ENCODE measurements at regions not wholly inside any gene's neighbourhood (a gene's known extent, or its start where the extent isn't known, plus 50 kb on each side); places are given as distances from the start of the nearest gene placed in this dataset.

GRCh38 chr15:79522656-79523055 is 90.5 kb downstream of the MINAR1 start:
- DNase-seq, result no peak
- Histone ChIP-seq H3K27me3 (no peaks in the 10 kb centered on the region), H3K36me3 (no peaks in the 10 kb centered on the region), H3K9me3 (replicated peaks) (no peaks in the 10 kb centered on the region), H3K27ac (peak overlapping the region; percentile 33; the same call in 1 of the 2 replicates), H3K4me3 (no peak overlapping the region), H3K4me1 (peaks cover 16% of the 10 kb centered on the region; the same call in 1 of the 2 replicates)

GRCh38 chr15:79523266-79523665 is 91.1 kb downstream of the MINAR1 start:
- H3K27me3 ChIP-seq, result no peaks in the 10 kb centered on the region
- no peaks in the 10 kb centered on the region for H3K36me3 ChIP-seq
- no peak overlapping the region for H3K4me3 ChIP-seq
- DNase-seq, result peak; percentile 46 to 47
- H3K4me1 ChIP-seq, result peaks cover 16% of the 10 kb centered on the region; the same call in 1 of the 2 replicates
- H3K27ac ChIP-seq, result peak overlapping the region; percentile 33; the same call in 1 of the 2 replicates
- H3K9me3 ChIP-seq (replicated peaks), result no peaks in the 10 kb centered on the region

- Histone ChIP-seq H3K27me3 (no peaks in the 10 kb centered on the region), H3K9me3 (replicated peaks) (no peaks in the 10 kb centered on the region), H3K27ac (no peak overlapping the region), H3K4me3 (no peak overlapping the region), H3K36me3 (no peaks in the 10 kb centered on the region), H3K4me1 (peaks cover 16% of the 10 kb centered on the region; the same call in 1 of the 2 replicates)
- no peak for DNase-seq
Measured at GRCh38 chr15:79524531-79524930, 92.4 kb downstream of the MINAR1 start.

- Histone ChIP-seq H3K27me3 (no peaks in the 10 kb centered on the region), H3K9me3 (replicated peaks) (no peaks in the 10 kb centered on the region), H3K4me1 (peaks cover 16% of the 10 kb centered on the region; the same call in 1 of the 2 replicates), H3K27ac (peak overlapping the region; percentile 43; the same call in 1 of the 2 replicates), H3K4me3 (no peak overlapping the region), H3K36me3 (no peaks in the 10 kb centered on the region)
- DNase-seq, result no peak
Measured at GRCh38 chr15:79526376-79526775, 94.2 kb downstream of the MINAR1 start.

- H3K36me3 ChIP-seq, result no peaks in the 10 kb centered on the region
- H3K27me3 ChIP-seq, result no peaks in the 10 kb centered on the region
- H3K9me3 ChIP-seq (replicated peaks), result no peaks in the 10 kb centered on the region
- H3K4me1 ChIP-seq, result peaks cover 14% of the 10 kb centered on the region; the same call in 1 of the 2 replicates
- no peak overlapping the region for H3K4me3 ChIP-seq
- DNase-seq, result no peak
- no peak overlapping the region for H3K27ac ChIP-seq
Measured at GRCh38 chr15:79527821-79528220, 95.7 kb downstream of the MINAR1 start.

- no peak overlapping the region for H3K4me3 ChIP-seq
- no peak for DNase-seq
- H3K27ac ChIP-seq, result no peak overlapping the region
- peaks cover 6% of the 10 kb centered on the region; the same call in 1 of the 2 replicates for H3K4me1 ChIP-seq
- H3K9me3 ChIP-seq (replicated peaks), result no peaks in the 10 kb centered on the region
- H3K27me3 ChIP-seq, result no peaks in the 10 kb centered on the region
- H3K36me3 ChIP-seq, result no peaks in the 10 kb centered on the region
Measured at GRCh38 chr15:79529157-79529785, 97.1 kb downstream of the MINAR1 start.

- Histone ChIP-seq H3K4me1 (no peaks in the 10 kb centered on the region), H3K4me3 (no peak overlapping the region), H3K36me3 (no peaks in the 10 kb centered on the region), H3K9me3 (replicated peaks) (no peaks in the 10 kb centered on the region), H3K27me3 (no peaks in the 10 kb centered on the region), H3K27ac (no peak overlapping the region)
- no peak for DNase-seq
Measured at GRCh38 chr15:79535536-79535935, 103.4 kb downstream of the MINAR1 start.

- H3K4me3 ChIP-seq, result no peak overlapping the region
- H3K36me3 ChIP-seq, result no peaks in the 10 kb centered on the region
- no peak for DNase-seq
- H3K27ac ChIP-seq, result no peak overlapping the region
- H3K4me1 ChIP-seq, result no peaks in the 10 kb centered on the region
- no peaks in the 10 kb centered on the region for H3K9me3 ChIP-seq (replicated peaks)
- H3K27me3 ChIP-seq, result no peaks in the 10 kb centered on the region
Measured at GRCh38 chr15:79538527-79538926, 106.4 kb downstream of the MINAR1 start.

GRCh38 chr15:79539401-79539800 is 107.3 kb downstream of the MINAR1 start:
- no peak overlapping the region for H3K4me3 ChIP-seq
- DNase-seq, result no peak
- H3K36me3 ChIP-seq, result no peaks in the 10 kb centered on the region
- H3K4me1 ChIP-seq, result no peaks in the 10 kb centered on the region
- no peaks in the 10 kb centered on the region for H3K9me3 ChIP-seq (replicated peaks)
- no peak overlapping the region for H3K27ac ChIP-seq
- no peaks in the 10 kb centered on the region for H3K27me3 ChIP-seq

- DNase-seq, result no peak
Measured at GRCh38 chr15:79540551-79540950, 108.4 kb downstream of the MINAR1 start.

GRCh38 chr15:79541196-79541595 is 109.1 kb downstream of the MINAR1 start:
- Histone ChIP-seq H3K27ac (no peak overlapping the region), H3K9me3 (replicated peaks) (no peaks in the 10 kb centered on the region), H3K4me3 (no peak overlapping the region), H3K36me3 (no peaks in the 10 kb centered on the region), H3K4me1 (no peaks in the 10 kb centered on the region), H3K27me3 (no peaks in the 10 kb centered on the region)
- no peak for DNase-seq

More at GRCh38 chr15:79540551-79540950, 108.4 kb downstream of the MINAR1 start:
- no peaks in the 10 kb centered on the region for H3K4me1 ChIP-seq
- H3K27ac ChIP-seq, result no peak overlapping the region
- no peaks in the 10 kb centered on the region for H3K27me3 ChIP-seq
- H3K36me3 ChIP-seq, result no peaks in the 10 kb centered on the region
- H3K9me3 ChIP-seq (replicated peaks), result no peaks in the 10 kb centered on the region
- H3K4me3 ChIP-seq, result no peak overlapping the region

GRCh38 chr15:79543097-79543496 is 111.0 kb downstream of the MINAR1 start:
- H3K36me3 ChIP-seq, result no peaks in the 10 kb centered on the region
- H3K4me1 ChIP-seq, result no peaks in the 10 kb centered on the region
- no peak for DNase-seq
- no peaks in the 10 kb centered on the region for H3K27me3 ChIP-seq
- no peak overlapping the region for H3K27ac ChIP-seq
- no peaks in the 10 kb centered on the region for H3K9me3 ChIP-seq (replicated peaks)
- no peak overlapping the region for H3K4me3 ChIP-seq

- Histone ChIP-seq H3K27ac (no peak overlapping the region), H3K4me1 (no peaks in the 10 kb centered on the region), H3K36me3 (no peaks in the 10 kb centered on the region), H3K4me3 (no peak overlapping the region), H3K27me3 (peaks cover 3% of the 10 kb centered on the region; the same call in 1 of the 2 replicates), H3K9me3 (replicated peaks) (no peaks in the 10 kb centered on the region)
- no peak for DNase-seq
Measured at GRCh38 chr15:79549196-79549595, 117.1 kb downstream of the MINAR1 start.

- H3K27ac ChIP-seq, result no peak overlapping the region
- no peaks in the 10 kb centered on the region for H3K36me3 ChIP-seq
- H3K4me1 ChIP-seq, result no peaks in the 10 kb centered on the region
- DNase-seq, result no peak
- no peak overlapping the region for H3K4me3 ChIP-seq
- no peaks in the 10 kb centered on the region; the same call in 1 of the 2 replicates for H3K27me3 ChIP-seq
- H3K9me3 ChIP-seq (replicated peaks), result no peaks in the 10 kb centered on the region
Measured at GRCh38 chr15:79560384-79560783, 128.2 kb downstream of the MINAR1 start.

- H3K27me3 ChIP-seq, result no peaks in the 10 kb centered on the region; the same call in 1 of the 2 replicates
- no peaks in the 10 kb centered on the region for H3K36me3 ChIP-seq
- H3K9me3 ChIP-seq (replicated peaks), result no peaks in the 10 kb centered on the region
- H3K4me3 ChIP-seq, result no peak overlapping the region
- H3K27ac ChIP-seq, result no peak overlapping the region
- H3K4me1 ChIP-seq, result no peaks in the 10 kb centered on the region
- no peak for DNase-seq
Measured at GRCh38 chr15:79561982-79562381, 129.8 kb downstream of the MINAR1 start.

- H3K4me3 ChIP-seq, result no peak overlapping the region
- no peaks in the 10 kb centered on the region for H3K4me1 ChIP-seq
- no peaks in the 10 kb centered on the region for H3K36me3 ChIP-seq
- H3K27ac ChIP-seq, result no peak overlapping the region
- no peak for DNase-seq
- H3K27me3 ChIP-seq, result no peaks in the 10 kb centered on the region; the same call in 1 of the 2 replicates
- no peaks in the 10 kb centered on the region for H3K9me3 ChIP-seq (replicated peaks)
Measured at GRCh38 chr15:79562403-79562815, 130.3 kb downstream of the MINAR1 start.

Data from SJCRH30 (cell line).